GM23338 (cell line): ENCODE measurements at regions not wholly inside any gene's neighbourhood (a gene's known extent, or its start where the extent isn't known, plus 50 kb on each side); places are given as distances from the start of the nearest gene placed in this dataset.

ENCODE experiments used
- ATAC-seq: fragments of 200-7000 bp; cut with Tn5 transposase; 3 replicates; pipeline ENCODE4 v1.9.1; 2020
- DNase-seq: peaks from one replicate; pipeline ENCODE4 v3.0.0-alpha.2; 2015; ENCODE audit warnings: low spot score
- H2AFZ ChIP-seq: fragments of 200-600 bp; sonication (generic); 2 replicates; pipeline ENCODE4 v1.8.0; 2016; ENCODE audit warnings: antibody characterized with exemption, mild to moderate bottlenecking, moderate library complexity
- H3F3A ChIP-seq: fragments of 200-600 bp; sonication (generic); replicated peaks from 2 replicates; pipeline ENCODE4 v1.8.0; 2017; ENCODE audit warnings: antibody characterized with exemption, mixed run types, low read depth
- H3K27ac ChIP-seq: fragments of 200-600 bp; sonication (generic); 2 replicates; pipeline ENCODE4 v1.6.1; 2016; ENCODE audit warnings: low read depth
- H3K27me3 ChIP-seq: fragments of 200-600 bp; sonication (generic); 2 replicates; pipeline ENCODE4 v1.8.0; 2016; ENCODE audit warnings: mild to moderate bottlenecking, mixed run types, moderate library complexity; ENCODE audit not compliant: insufficient read depth
- H3K36me3 ChIP-seq: fragments of 200-600 bp; sonication (generic); 2 replicates; pipeline ENCODE4 v1.8.0; 2016; ENCODE audit warnings: mild to moderate bottlenecking; ENCODE audit not compliant: insufficient read depth
- H3K4me1 ChIP-seq: fragments of 200-600 bp; sonication (generic); 2 replicates; pipeline ENCODE4 v1.8.0; 2016; ENCODE audit warnings: mild to moderate bottlenecking, moderate library complexity; ENCODE audit not compliant: insufficient read depth
- H3K4me2 ChIP-seq: fragments of 200-600 bp; sonication (generic); 2 replicates; pipeline ENCODE4 v1.7.1; 2017; ENCODE audit warnings: mixed run types
- H3K4me3 ChIP-seq: fragments of 200-600 bp; sonication (generic); 2 replicates; pipeline ENCODE4 v1.6.1; 2016; ENCODE audit warnings: mixed run types
- H3K79me2 ChIP-seq: fragments of 200-600 bp; sonication (generic); replicated peaks from 2 replicates; pipeline ENCODE4 v1.8.0; 2017; ENCODE audit warnings: mild to moderate bottlenecking; ENCODE audit not compliant: insufficient read depth
- H3K9me2 ChIP-seq: fragments of 200-600 bp; sonication (generic); 2 replicates; pipeline ENCODE4 v1.8.0; 2017; ENCODE audit not compliant: insufficient read depth
- H4K20me1 ChIP-seq: fragments of 200-600 bp; sonication (generic); replicated peaks from 2 replicates; pipeline ENCODE4 v1.8.0; 2017; ENCODE audit warnings: mild to moderate bottlenecking; ENCODE audit not compliant: insufficient read depth
- H3K27ac Mint-ChIP-seq: 2 replicates; pipeline ENCODE4 v1.8.0; 2020; ENCODE audit warnings: inconsistent platforms, mild to moderate bottlenecking, moderate library complexity, mixed read lengths
- H3K27me3 Mint-ChIP-seq: 3 replicates; pipeline ENCODE4 v1.8.0; 2022; ENCODE audit warnings: low read depth, mild to moderate bottlenecking, moderate library complexity, mixed read lengths, inconsistent platforms; ENCODE audit not compliant: insufficient read depth, poor library complexity
- H3K36me3 Mint-ChIP-seq: 3 replicates; pipeline ENCODE4 v1.8.0; 2021; ENCODE audit warnings: low read depth, mild to moderate bottlenecking, inconsistent platforms, moderate library complexity, mixed read lengths
- H3K4me1 Mint-ChIP-seq: 3 replicates; pipeline ENCODE4 v1.8.0; 2020; ENCODE audit warnings: mild to moderate bottlenecking, inconsistent platforms, mixed read lengths
- H3K4me3 Mint-ChIP-seq: 3 replicates; pipeline ENCODE4 v1.8.0; 2021; ENCODE audit warnings: moderate library complexity, mild to moderate bottlenecking, inconsistent platforms, mixed read lengths
- H3K9me3 Mint-ChIP-seq: 3 replicates; pipeline ENCODE4 v1.8.0; 2020; ENCODE audit warnings: moderate library complexity, mild to moderate bottlenecking, inconsistent platforms, mixed read lengths
- CREB1 ChIP-seq: fragments of 250-450 bp; sonication (Bioruptor Pico); IDR thresholded peaks from 2 replicates; pipeline ENCODE4 v1.5.0; 2020; ENCODE audit warnings: low read depth, mild to moderate bottlenecking, moderate library complexity
- EZH2 ChIP-seq: fragments of 200-600 bp; sonication (generic); IDR thresholded peaks from one replicate; pipeline ENCODE4 v1.8.0; 2017; ENCODE audit warnings: antibody characterized with exemption, mild to moderate bottlenecking, low read depth; ENCODE audit not compliant: unreplicated experiment
- EZH2phosphoT487 ChIP-seq: fragments of 200-600 bp; sonication (generic); IDR thresholded peaks from one replicate; pipeline ENCODE4 v1.8.1; 2018; ENCODE audit warnings: antibody characterized with exemption; ENCODE audit not compliant: unreplicated experiment
- JUNB ChIP-seq: IDR thresholded peaks from one replicate; pipeline ENCODE4 v1.6.1; 2016; ENCODE audit warnings: antibody characterized with exemption; ENCODE audit not compliant: unreplicated experiment
- NANOG ChIP-seq: IDR thresholded peaks from 2 replicates; pipeline ENCODE4 v1.6.1; 2016; ENCODE audit warnings: antibody characterized with exemption, borderline replicate concordance
- POLR2AphosphoS5 ChIP-seq: IDR thresholded peaks from 2 replicates; pipeline ENCODE4 v1.6.1; 2016; ENCODE audit warnings: antibody characterized with exemption, low read depth
- STAT1 ChIP-seq: IDR thresholded peaks from one replicate; pipeline ENCODE4 v1.6.1; 2016; ENCODE audit warnings: antibody characterized with exemption; ENCODE audit not compliant: unreplicated experiment
- ZNF331 ChIP-seq: fragments of 250-450 bp; sonication (Bioruptor Pico); IDR thresholded peaks from 2 replicates; pipeline ENCODE4 v1.5.0; 2020; ENCODE audit warnings: low read depth, mild to moderate bottlenecking, moderate library complexity
- TF ChIP-seq, protein P1 (sequence below): fragments of 250-450 bp; sonication (Bioruptor Pico); IDR thresholded peaks from 2 replicates; pipeline ENCODE4 v1.5.0; 2020; ENCODE audit warnings: mild to moderate bottlenecking, moderate library complexity
- TF ChIP-seq, protein P2 (sequence below): IDR thresholded peaks from one replicate; pipeline ENCODE4 v1.6.1; 2018; ENCODE audit warnings: antibody characterized with exemption; ENCODE audit not compliant: unreplicated experiment
- TF ChIP-seq, protein P3 (sequence below): IDR thresholded peaks from 2 replicates; pipeline ENCODE4 v1.6.1; 2016; ENCODE audit warnings: antibody characterized with exemption

DNA sequence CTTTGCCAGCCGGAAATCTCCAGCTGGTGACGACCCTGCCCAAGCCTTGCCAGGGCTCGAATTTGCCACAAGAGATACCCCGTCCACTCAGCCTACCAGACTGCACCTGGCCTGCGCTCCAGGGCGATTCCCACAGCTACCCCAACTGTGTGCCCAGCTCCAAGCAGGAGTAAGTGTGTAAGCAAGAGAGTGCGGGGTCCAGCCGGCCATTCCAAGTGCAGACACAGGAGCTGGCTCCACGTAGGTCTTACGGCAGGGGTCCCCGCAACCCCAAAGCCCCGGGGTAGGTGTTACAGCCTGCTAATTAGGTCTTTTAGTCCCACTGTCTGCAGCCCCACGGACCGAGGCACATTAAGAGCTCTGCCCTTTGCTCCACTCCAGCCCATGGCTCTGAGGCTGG is 1305.2 kb downstream of the ARAP2 start (continued):
- TF ChIP-seq, protein P1, sequence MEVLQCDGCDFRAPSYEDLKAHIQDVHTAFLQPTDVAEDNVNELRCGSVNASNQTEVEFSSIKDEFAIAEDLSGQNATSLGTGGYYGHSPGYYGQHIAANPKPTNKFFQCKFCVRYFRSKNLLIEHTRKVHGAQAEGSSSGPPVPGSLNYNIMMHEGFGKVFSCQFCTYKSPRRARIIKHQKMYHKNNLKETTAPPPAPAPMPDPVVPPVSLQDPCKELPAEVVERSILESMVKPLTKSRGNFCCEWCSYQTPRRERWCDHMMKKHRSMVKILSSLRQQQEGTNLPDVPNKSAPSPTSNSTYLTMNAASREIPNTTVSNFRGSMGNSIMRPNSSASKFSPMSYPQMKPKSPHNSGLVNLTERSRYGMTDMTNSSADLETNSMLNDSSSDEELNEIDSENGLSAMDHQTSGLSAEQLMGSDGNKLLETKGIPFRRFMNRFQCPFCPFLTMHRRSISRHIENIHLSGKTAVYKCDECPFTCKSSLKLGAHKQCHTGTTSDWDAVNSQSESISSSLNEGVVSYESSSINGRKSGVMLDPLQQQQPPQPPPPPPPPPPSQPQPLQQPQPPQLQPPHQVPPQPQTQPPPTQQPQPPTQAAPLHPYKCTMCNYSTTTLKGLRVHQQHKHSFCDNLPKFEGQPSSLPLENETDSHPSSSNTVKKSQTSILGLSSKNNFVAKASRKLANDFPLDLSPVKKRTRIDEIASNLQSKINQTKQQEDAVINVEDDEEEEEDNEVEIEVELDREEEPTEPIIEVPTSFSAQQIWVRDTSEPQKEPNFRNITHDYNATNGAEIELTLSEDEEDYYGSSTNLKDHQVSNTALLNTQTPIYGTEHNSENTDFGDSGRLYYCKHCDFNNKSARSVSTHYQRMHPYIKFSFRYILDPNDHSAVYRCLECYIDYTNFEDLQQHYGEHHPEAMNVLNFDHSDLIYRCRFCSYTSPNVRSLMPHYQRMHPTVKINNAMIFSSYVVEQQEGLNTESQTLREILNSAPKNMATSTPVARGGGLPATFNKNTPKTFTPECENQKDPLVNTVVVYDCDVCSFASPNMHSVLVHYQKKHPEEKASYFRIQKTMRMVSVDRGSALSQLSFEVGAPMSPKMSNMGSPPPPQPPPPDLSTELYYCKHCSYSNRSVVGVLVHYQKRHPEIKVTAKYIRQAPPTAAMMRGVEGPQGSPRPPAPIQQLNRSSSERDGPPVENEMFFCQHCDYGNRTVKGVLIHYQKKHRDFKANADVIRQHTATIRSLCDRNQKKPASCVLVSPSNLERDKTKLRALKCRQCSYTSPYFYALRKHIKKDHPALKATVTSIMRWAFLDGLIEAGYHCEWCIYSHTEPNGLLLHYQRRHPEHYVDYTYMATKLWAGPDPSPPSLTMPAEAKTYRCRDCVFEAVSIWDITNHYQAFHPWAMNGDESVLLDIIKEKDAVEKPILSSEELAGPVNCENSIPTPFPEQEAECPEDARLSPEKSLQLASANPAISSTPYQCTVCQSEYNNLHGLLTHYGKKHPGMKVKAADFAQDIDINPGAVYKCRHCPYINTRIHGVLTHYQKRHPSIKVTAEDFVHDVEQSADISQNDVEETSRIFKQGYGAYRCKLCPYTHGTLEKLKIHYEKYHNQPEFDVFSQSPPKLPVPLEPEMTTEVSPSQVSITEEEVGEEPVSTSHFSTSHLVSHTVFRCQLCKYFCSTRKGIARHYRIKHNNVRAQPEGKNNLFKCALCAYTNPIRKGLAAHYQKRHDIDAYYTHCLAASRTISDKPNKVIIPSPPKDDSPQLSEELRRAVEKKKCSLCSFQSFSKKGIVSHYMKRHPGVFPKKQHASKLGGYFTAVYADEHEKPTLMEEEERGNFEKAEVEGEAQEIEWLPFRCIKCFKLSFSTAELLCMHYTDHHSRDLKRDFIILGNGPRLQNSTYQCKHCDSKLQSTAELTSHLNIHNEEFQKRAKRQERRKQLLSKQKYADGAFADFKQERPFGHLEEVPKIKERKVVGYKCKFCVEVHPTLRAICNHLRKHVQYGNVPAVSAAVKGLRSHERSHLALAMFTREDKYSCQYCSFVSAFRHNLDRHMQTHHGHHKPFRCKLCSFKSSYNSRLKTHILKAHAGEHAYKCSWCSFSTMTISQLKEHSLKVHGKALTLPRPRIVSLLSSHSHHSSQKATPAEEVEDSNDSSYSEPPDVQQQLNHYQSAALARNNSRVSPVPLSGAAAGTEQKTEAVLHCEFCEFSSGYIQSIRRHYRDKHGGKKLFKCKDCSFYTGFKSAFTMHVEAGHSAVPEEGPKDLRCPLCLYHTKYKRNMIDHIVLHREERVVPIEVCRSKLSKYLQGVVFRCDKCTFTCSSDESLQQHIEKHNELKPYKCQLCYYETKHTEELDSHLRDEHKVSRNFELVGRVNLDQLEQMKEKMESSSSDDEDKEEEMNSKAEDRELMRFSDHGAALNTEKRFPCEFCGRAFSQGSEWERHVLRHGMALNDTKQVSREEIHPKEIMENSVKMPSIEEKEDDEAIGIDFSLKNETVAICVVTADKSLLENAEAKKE (CRISPR knock-in tag), result no peak
- TF ChIP-seq JUNB, result no peak
- TF ChIP-seq, protein P2, sequence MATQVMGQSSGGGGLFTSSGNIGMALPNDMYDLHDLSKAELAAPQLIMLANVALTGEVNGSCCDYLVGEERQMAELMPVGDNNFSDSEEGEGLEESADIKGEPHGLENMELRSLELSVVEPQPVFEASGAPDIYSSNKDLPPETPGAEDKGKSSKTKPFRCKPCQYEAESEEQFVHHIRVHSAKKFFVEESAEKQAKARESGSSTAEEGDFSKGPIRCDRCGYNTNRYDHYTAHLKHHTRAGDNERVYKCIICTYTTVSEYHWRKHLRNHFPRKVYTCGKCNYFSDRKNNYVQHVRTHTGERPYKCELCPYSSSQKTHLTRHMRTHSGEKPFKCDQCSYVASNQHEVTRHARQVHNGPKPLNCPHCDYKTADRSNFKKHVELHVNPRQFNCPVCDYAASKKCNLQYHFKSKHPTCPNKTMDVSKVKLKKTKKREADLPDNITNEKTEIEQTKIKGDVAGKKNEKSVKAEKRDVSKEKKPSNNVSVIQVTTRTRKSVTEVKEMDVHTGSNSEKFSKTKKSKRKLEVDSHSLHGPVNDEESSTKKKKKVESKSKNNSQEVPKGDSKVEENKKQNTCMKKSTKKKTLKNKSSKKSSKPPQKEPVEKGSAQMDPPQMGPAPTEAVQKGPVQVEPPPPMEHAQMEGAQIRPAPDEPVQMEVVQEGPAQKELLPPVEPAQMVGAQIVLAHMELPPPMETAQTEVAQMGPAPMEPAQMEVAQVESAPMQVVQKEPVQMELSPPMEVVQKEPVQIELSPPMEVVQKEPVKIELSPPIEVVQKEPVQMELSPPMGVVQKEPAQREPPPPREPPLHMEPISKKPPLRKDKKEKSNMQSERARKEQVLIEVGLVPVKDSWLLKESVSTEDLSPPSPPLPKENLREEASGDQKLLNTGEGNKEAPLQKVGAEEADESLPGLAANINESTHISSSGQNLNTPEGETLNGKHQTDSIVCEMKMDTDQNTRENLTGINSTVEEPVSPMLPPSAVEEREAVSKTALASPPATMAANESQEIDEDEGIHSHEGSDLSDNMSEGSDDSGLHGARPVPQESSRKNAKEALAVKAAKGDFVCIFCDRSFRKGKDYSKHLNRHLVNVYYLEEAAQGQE, result no peak

DNA sequence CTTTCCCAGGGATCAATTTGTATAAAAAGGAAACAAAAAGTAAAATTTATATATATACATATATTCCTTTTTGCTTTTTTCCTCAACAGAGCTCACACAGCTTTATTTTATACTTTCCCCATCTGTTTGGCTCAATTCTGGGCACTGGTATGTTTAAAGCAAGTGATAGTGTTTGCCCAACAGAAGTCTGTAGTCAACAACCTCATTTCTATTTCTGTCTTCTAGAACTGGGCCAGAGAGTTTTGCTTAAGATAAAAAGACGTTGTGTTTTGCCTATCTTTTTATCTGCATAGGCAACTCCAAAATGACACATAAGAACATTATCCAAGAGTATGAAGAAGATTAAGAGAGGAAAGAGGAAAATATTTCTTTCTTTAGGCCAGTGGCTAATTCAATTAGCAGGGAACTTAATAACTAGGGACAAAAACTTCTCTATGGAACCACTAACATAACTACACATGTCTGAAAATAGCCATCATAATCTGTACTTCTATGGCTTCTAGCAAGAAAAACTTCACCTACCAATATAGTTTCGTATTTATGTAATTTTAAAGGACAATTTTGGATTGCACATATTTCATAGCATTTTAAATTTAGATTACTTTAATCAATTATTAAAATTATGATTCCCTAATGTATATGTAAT is 1300.5 kb downstream of the ARAP2 start:
- Mint-ChIP-seq H3K36me3 (no peaks in the 10 kb centered on the region), H3K27me3 (no peaks in the 10 kb centered on the region), H3K4me3 (no peak overlapping the region), H3K9me3 (no peaks in the 10 kb centered on the region), H3K4me1 (peaks cover 3% of the 10 kb centered on the region; the same call in 1 of the 3 replicates), H3K27ac (no peak overlapping the region)
- Histone ChIP-seq H4K20me1 (no peaks in the 10 kb centered on the region), H3K27ac (no peak overlapping the region), H3K4me2 (no peak overlapping the region), H2AFZ (no peak overlapping the region), H3K4me1 (no peaks in the 10 kb centered on the region), H3K4me3 (no peak overlapping the region), H3K27me3 (no peaks in the 10 kb centered on the region), H3K36me3 (no peaks in the 10 kb centered on the region), H3F3A (no peaks in the 10 kb centered on the region), H3K9me2 (no peaks in the 10 kb centered on the region), H3K79me2 (no peaks in the 10 kb centered on the region)
- no peak for DNase-seq
- ATAC-seq, result no peak
- TF ChIP-seq EZH2 (no peak), STAT1 (no peak), NANOG (no peak), POLR2AphosphoS5 (no peak), CREB1 (no peak), EZH2phosphoT487 (no peak), ZNF331 (CRISPR knock-in tag) (no peak)
- TF ChIP-seq, protein P3, sequence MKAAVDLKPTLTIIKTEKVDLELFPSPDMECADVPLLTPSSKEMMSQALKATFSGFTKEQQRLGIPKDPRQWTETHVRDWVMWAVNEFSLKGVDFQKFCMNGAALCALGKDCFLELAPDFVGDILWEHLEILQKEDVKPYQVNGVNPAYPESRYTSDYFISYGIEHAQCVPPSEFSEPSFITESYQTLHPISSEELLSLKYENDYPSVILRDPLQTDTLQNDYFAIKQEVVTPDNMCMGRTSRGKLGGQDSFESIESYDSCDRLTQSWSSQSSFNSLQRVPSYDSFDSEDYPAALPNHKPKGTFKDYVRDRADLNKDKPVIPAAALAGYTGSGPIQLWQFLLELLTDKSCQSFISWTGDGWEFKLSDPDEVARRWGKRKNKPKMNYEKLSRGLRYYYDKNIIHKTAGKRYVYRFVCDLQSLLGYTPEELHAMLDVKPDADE, result no peak
